Occipital lobe (tissue), 1 donor: ENCODE measurements at regions not wholly inside any gene's neighbourhood (a gene's known extent, or its start where the extent isn't known, plus 50 kb on each side); places are given as distances from the start of the nearest gene placed in this dataset.

Source experiments
- DNase-seq: peaks from one replicate; lab custom pipeline; 2025; lab: John Stamatoyannopoulos, UW

- no peak for DNase-seq
These were observed 167.0 kb upstream of the B3GAT1 start for GRCh38 chr11:134578807-134579723.

DNA sequence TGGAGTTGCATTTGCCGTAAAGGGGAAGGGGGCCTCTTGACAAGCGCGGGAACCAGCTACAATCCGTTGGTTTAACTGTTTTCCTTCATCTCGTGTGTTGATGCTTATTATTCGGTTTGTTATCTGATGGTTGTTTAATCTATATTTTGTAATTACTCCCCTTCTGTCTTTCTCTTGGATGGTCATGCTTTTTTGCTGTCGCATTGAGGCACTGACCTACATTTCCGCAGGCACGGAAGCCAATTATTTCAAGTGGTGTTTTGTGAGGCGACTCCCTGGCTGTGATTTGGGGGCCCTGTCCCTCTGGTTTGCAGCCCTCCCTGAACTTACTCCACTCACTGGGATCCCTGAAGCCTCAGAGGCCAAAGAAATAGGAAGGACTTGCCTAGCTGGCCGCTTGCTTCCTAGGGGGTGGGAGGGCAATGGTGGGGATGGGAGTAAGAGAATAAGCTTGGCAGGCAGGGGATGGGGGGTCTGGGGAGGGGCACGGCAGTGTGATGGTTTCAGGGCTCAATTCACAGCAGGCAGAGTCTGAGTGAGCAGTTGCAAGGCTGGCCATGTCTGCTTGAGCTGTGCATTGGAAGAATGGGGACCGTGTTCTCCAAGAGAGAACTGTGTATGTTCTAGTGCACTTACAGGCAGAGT lies 165.8 kb upstream of the B3GAT1 start:
- DNase-seq = no peak

DNA sequence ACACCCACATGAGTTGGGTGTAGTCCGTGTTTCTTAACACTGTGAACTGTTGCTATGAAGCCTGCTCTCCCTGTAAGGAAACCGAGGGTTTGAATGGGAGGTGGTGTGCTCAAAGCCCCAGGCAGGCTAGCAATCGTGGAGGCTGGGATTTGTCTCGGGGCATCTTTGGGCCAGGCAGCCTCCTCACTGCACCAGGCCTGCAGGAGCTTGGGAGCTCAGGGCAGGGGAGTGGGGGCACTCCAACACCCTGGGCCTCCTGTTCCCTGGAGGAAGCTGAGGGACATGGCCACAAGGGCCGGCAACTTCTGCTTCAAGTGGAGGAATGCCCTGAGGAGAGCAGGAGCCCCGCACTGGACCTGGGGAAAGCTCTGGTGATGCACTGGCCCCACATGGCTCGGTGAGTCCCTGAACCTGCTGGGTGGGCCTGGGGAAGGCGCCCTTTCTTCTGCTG lies 164.7 kb upstream of the B3GAT1 start:
- DNase-seq = no peak

- DNase-seq = no peak
These were observed 164.2 kb upstream of the B3GAT1 start for GRCh38 chr11:134576286-134576685.

- DNase-seq = no peak
These were observed 163.6 kb upstream of the B3GAT1 start for GRCh38 chr11:134575504-134576230.

DNA sequence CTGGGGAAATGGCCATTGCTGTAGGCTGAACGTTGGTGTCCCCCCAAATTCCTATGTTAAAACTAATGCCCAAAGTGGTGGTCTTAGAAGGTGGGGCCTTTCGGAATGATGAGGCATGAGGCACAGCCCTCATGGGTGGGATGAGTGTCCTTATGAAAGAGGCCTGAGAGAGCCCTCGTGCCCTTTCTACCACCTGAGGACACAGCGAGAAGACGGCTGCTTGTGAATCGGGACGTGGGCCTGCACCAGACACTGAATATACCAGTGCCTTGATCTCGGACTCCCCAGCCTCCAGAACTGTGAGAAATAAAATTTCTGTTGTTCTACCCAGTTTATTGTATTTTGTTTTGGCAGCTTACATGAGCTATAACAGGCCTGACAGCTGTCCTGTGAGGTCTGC lies 162.9 kb upstream of the B3GAT1 start:
- no peak for DNase-seq

DNA sequence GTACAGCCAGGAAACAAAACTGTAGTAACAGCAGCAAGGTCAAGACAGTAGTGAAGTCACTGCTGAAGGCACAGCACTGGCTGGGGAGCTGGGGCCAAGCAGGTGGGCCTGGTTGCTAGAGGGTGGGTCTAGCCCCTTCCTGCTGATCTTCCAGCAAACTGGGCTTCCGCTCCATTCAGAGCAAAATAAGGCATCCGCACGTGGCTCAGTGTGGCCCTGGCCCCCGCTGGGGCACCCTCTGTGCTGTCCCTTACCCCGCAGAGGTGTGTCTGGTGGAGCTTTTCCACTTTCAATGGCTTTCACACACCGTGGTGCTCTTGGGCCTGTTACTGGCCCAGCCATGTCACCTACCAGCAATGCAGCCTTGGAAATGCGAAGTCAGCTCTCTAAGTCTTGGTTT lies 162.4 kb upstream of the B3GAT1 start:
- no peak for DNase-seq

GRCh38 chr11:134573857-134574256 lies 161.8 kb upstream of the B3GAT1 start:
- peak; percentile 60 for DNase-seq

GRCh38 chr11:134572741-134573675 lies 161.0 kb upstream of the B3GAT1 start:
- no peak for DNase-seq

DNA sequence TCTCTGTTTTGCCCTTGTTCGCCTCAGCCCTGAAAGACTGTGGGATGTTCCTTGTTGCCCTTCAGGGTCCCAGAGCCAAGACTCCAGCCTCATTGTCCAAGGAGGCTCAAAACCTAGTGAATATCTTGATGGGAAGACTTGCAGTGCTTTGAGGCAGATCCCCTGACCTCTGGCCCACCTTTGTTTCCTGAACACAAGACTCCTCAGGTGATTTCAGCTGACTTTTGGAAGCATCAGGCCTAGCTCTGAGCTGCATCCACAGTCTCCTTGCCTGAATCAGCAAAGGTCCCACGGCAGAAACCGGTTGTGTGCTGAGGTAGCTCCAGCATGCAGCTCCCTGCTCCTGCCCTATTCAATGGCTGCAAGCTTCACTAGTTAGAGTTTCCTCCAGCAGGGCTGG lies 159.3 kb upstream of the B3GAT1 start:
- no peak for DNase-seq

DNA sequence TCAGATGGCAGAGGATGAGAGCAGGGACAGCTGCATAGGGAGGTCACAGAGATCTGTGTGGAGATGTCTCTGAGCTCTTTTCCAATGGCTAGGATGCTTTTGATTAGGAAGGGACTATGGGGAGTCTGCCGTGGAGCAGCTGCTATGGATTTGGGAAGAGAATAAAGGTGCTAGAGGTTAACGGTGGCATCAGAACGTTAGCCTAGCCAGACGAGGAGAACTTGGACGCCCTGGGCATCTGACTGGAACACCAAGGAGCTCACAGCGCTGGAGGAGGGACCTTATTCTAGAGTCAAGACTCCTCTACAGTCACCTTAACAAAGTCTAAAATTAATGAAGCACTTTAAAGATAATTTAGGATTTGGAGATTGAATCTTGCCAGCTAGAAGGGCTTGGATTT lies 157.2 kb upstream of the B3GAT1 start:
- no peak for DNase-seq

DNA sequence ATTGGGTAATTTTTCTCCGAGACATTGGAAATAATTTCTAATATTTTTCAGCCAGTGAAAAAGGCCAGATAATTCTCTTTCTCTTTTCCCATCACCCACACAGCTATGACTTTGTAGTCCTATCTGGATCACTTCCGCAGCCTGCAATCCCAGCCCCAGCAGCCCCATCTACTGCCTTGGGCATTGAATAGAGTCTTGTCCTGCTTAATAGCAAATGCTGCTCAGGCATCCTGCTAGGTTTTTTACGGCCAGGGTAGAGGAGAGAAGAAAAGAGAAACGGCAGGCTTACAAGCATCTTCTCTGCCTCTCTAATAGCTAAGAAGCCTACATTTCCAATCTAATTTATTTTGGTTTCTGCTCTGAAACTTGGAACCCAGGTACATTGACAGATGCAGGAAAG lies 154.3 kb upstream of the B3GAT1 start:
- no peak for DNase-seq

DNA sequence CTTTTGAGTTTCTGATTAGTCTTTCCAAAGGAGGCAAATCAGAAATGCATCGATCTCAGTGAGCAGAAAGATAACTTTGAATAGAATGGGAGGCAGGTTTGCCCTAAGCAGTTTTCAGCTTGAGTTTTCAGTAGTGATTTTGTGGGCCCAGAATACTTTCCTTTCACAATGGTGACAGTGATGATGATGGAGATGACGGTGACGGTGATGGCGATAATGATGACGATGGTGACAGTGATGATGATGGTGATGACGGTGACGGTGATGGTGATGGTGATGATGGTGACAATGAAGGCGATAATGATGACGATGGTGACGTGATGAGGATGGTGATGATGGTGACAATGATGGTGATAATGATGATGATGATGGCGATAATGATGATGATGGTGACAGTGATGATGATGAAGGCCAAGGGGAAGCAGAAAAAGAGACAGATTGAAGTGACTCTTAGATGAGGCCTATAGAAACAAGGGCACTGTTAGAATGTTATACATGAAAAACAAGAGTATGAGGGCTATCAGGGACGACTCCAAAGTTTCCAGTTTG lies 153.4 kb upstream of the B3GAT1 start:
- DNase-seq = no peak

DNA sequence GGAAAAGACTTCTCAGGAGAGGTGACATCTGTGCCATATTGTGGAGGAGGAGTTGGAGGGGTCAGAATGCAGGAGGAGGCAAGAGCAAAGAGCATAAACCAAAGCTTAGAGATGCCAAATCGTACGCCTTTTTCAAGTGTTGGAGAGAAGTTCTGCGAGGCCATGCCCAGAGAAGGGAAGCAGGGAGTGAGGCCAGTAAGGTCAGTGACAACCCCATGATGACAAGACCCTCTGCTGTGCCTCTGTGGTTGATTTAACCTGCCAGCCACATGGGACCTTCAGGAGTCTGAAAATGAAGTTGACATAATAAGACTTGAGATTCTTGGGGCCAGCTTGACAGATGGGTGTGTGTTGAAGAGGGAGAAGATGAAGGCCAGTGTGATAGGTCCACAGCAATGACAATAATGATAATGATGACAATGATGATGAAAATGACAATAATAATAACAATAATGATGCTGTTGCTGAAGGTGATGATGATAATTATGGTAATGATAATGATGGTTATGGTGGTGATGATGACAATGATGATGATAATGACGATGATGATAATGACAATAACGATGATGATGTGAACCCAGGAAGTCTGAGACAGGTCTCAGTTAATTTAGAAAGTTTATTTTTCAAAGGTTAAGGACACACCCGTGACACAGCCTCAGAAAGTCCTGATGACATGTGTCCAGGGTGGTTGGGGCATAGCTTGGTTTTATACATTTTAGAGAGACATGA lies 152.6 kb upstream of the B3GAT1 start:
- no peak for DNase-seq

DNA sequence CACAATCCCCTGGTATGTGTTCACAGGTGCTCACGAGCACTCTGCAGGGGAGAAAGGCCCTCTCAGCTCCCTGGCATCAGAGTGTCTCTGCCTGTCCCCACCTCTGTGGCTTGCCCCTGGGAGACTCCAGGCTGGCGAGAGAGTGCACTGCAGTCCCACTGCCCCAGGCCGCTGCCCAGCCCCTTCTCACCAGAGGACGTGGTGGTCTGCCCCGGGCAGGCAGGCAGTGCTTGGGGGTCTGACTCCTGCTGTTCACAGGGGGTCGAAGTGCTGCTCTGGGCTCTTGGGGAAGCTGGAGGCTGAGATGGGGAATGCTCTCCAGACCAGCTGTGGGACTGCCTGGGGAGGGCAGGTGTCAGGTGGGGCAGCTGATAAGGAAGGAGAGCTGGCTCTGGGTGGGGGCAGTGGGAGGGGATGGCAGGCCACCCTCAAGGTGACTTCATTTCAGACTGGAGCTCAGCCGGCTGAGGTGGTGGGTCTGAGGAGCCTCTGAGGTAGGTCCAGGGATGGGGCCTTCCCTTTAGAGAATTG lies 151.0 kb upstream of the B3GAT1 start:
- DNase-seq = no peak

- no peak for DNase-seq
These were observed 150.2 kb upstream of the B3GAT1 start for GRCh38 chr11:134562196-134562595.

GRCh38 chr11:134561331-134561720 lies 149.3 kb upstream of the B3GAT1 start:
- no peak for DNase-seq

DNA sequence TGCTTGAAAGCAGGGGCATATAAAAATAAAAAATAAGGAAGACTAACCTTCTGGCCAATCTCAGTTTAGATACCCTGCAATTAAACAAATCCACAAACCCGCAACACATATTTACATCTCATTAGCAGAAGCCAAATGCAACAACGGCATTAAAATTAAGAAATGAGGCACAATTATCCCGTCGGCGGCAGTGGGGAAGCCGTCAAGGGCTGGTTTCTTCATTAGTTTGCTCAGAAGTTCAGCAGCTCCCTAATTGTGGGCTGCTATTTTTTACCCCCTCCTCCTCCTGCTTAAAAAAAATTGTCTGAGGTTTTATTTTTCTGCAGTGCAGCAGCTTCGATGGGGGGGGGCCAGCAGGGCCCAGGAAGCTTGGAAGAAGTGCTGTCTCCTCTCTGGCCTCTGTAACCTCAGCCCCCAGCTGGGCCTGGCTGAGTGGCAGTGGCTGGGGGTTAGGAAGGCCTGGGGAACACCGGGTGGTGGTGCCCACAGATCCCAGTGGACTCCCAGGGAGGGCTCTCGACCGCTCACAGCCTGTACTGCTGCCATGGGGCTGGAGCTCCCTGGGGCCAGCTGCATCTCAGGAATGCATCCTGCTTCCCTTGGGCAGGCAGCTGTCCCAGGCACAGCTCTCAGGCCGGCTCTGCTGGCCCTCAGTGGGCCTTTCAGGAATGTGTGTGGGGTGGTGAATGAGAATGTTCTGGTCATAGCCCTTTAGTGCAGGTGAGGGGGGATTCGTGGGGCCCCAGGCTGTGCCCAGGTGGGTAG lies 148.7 kb upstream of the B3GAT1 start:
- no peak for DNase-seq

DNA sequence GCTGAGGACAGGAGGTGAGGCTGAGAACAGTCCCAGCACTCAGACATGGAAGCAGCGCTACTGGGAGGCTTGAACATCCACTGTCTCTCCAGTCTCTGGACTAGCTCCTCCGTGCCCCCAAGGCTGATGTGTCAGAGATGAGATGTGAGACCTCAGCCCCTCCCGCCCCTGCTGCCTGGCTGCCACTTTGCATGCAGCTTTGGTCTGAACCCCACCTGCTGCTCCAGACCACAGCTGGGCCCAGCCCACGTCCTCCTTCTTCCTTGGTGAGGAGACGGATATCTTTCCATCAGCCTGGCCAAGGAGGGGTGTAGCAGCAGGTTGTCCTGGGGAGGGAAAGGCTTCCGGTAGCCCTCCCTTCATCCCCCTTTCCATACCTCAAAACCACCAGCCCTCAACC lies 148.0 kb upstream of the B3GAT1 start:
- DNase-seq = no peak
